CD8-positive, alpha-beta memory T cell (primary cell): ENCODE measurements at regions not wholly inside any gene's neighbourhood (a gene's known extent, or its start where the extent isn't known, plus 50 kb on each side); places are given as distances from the start of the nearest gene placed in this dataset.

Experiments used
- CTCF ChIA-PET: fragments of 350-600 bp; sonication (Branson Sonifier 250); formaldehyde crosslinking; loops from one replicate; lab custom pipeline; 2021; ENCODE audit warnings: antibody characterized with exemption; lab: Charles Lee
- POLR2A ChIA-PET: fragments of 350-600 bp; sonication (Branson Sonifier 250); formaldehyde crosslinking; loops from one replicate; lab custom pipeline; 2021; ENCODE audit warnings: antibody characterized with exemption; lab: Charles Lee
- DNase-seq, 5 donors: peaks; one replicate each; pipeline versions ENCODE4 v3.0.0 to v3.0.0-alpha.2; 2020 to 2022; ENCODE audit warnings: mixed read lengths in 1 of 5
- H3K27ac ChIP-seq: one replicate; pipeline ENCODE4 v1.7.0; 2013; ENCODE audit warnings: low read depth, mild to moderate bottlenecking, low read length, moderate library complexity
- H3K27me3 ChIP-seq: 2 replicates; pipeline ENCODE4 v1.7.0; 2013; ENCODE audit warnings: low read length, mild to moderate bottlenecking; ENCODE audit not compliant: insufficient read depth, poor library complexity, severe bottlenecking
- H3K36me3 ChIP-seq: 2 replicates; pipeline ENCODE4 v1.7.0; 2013; ENCODE audit warnings: mild to moderate bottlenecking, low read length, moderate library complexity; ENCODE audit not compliant: insufficient read depth
- H3K4me1 ChIP-seq: 2 replicates; pipeline ENCODE4 v1.7.0; 2013; ENCODE audit warnings: mild to moderate bottlenecking, low read length, moderate library complexity; ENCODE audit not compliant: insufficient read depth
- H3K4me3 ChIP-seq: 2 replicates; pipeline ENCODE4 v1.7.0; 2013; ENCODE audit warnings: mild to moderate bottlenecking, low read length
- H3K9me3 ChIP-seq: 2 replicates; pipeline ENCODE4 v1.7.0; 2013; ENCODE audit warnings: mild to moderate bottlenecking, low read length
- H3K27ac Mint-ChIP-seq, 8 donors: one replicate each; pipeline ENCODE4 v1.8.0; 2020 to 2021; ENCODE audit warnings: mixed read lengths in 8 of 8, mild to moderate bottlenecking in 6 of 8, inconsistent platforms in 3 of 8, moderate library complexity in 3 of 8
- H3K27me3 Mint-ChIP-seq, 2 donors: one replicate each; pipeline ENCODE4 v1.8.0; 2020 to 2021; ENCODE audit warnings: mixed read lengths in 2 of 2, mild to moderate bottlenecking in 1 of 2, moderate library complexity in 1 of 2
- H3K36me3 Mint-ChIP-seq, 3 donors: one replicate each; pipeline ENCODE4 v1.8.0; 2020 to 2021; ENCODE audit warnings: mixed read lengths in 3 of 3, inconsistent platforms in 1 of 3, mild to moderate bottlenecking in 1 of 3
- H3K4me1 Mint-ChIP-seq, 3 donors: one replicate each; pipeline ENCODE4 v1.8.0; 2020 to 2021; ENCODE audit warnings: mixed read lengths in 3 of 3, inconsistent platforms in 1 of 3, mild to moderate bottlenecking in 1 of 3
- H3K4me3 Mint-ChIP-seq, 7 donors: one replicate each; pipeline ENCODE4 v1.8.0; 2020 to 2021; ENCODE audit warnings: mixed read lengths in 7 of 7, mild to moderate bottlenecking in 6 of 7, moderate library complexity in 4 of 7, inconsistent platforms in 2 of 7
- H3K9me3 Mint-ChIP-seq, 5 donors: one replicate each; pipeline ENCODE4 v1.8.0; 2020 to 2022; ENCODE audit warnings: mixed read lengths in 5 of 5, mild to moderate bottlenecking in 3 of 5, moderate library complexity in 2 of 5, inconsistent platforms in 1 of 5

GRCh38 chr1:69459244-69459643, 108.5 kb upstream of the LRRC7 start:
- Mint-ChIP-seq H3K4me3 (no peak overlapping the region), H3K4me1 (no peaks in the 10 kb centered on the region), H3K27me3 (no peaks in the 10 kb centered on the region), H3K9me3 (peaks cover 2 to 22% (median 7%) of the 10 kb centered on the region in 5 donors), H3K27ac (no peak overlapping the region), H3K36me3 (no peaks in the 10 kb centered on the region)
- H3K36me3 ChIP-seq, result no peaks in the 10 kb centered on the region
- ChIA-PET CTCF (no interaction called here), POLR2A (no interaction called here)
- no peaks in the 10 kb centered on the region for H3K27me3 ChIP-seq
- no peaks in the 10 kb centered on the region for H3K4me1 ChIP-seq
- H3K9me3 ChIP-seq, result no peaks in the 10 kb centered on the region
- no peak for DNase-seq
- no peak overlapping the region for H3K27ac ChIP-seq
- no peak overlapping the region for H3K4me3 ChIP-seq

- Mint-ChIP-seq H3K36me3 (no peaks in the 10 kb centered on the region), H3K4me1 (no peaks in the 10 kb centered on the region), H3K27ac (no peak overlapping the region), H3K4me3 (no peak overlapping the region), H3K27me3 (no peaks in the 10 kb centered on the region), H3K9me3 (peaks cover 2 to 24% (median 7%) of the 10 kb centered on the region in 5 donors)
- Histone ChIP-seq H3K9me3 (no peaks in the 10 kb centered on the region), H3K27me3 (no peaks in the 10 kb centered on the region), H3K27ac (no peak overlapping the region), H3K4me3 (no peak overlapping the region), H3K4me1 (no peaks in the 10 kb centered on the region), H3K36me3 (no peaks in the 10 kb centered on the region)
- ChIA-PET CTCF (no interaction called here), POLR2A (no interaction called here)
- DNase-seq, result no peak
Measured at GRCh38 chr1:69475021-69475420, 92.7 kb upstream of the LRRC7 start.

GRCh38 chr1:69479734-69480133, 88.0 kb upstream of the LRRC7 start:
- no peaks in the 10 kb centered on the region for H3K36me3 ChIP-seq
- H3K27me3 ChIP-seq, result no peaks in the 10 kb centered on the region
- H3K9me3 ChIP-seq, result no peaks in the 10 kb centered on the region
- no peaks in the 10 kb centered on the region for H3K4me1 ChIP-seq
- H3K27ac ChIP-seq, result no peak overlapping the region
- CTCF ChIA-PET, result no interaction called here
- Mint-ChIP-seq H3K9me3 (peaks cover 2 to 10% (median 9%) of the 10 kb centered on the region in 5 donors), H3K4me1 (no peaks in the 10 kb centered on the region), H3K27me3 (no peaks in the 10 kb centered on the region), H3K27ac (no peak overlapping the region), H3K4me3 (no peak overlapping the region), H3K36me3 (no peaks in the 10 kb centered on the region)
- DNase-seq, result no peak
- POLR2A ChIA-PET, result no interaction called here
- no peak overlapping the region for H3K4me3 ChIP-seq

GRCh38 chr1:69483246-69483645, 84.5 kb upstream of the LRRC7 start:
- Mint-ChIP-seq H3K9me3 (peaks cover 3 to 14% (median 7%) of the 10 kb centered on the region in 5 donors), H3K27ac (no peak overlapping the region), H3K4me1 (no peaks in the 10 kb centered on the region), H3K36me3 (no peaks in the 10 kb centered on the region), H3K27me3 (peaks cover 0 to 1% of the 10 kb centered on the region in 2 donors), H3K4me3 (no peak overlapping the region)
- DNase-seq, result no peak
- H3K36me3 ChIP-seq, result no peaks in the 10 kb centered on the region
- ChIA-PET CTCF (no interaction called here), POLR2A (no interaction called here)
- no peak overlapping the region for H3K4me3 ChIP-seq
- H3K4me1 ChIP-seq, result no peaks in the 10 kb centered on the region
- H3K27ac ChIP-seq, result no peak overlapping the region
- H3K9me3 ChIP-seq, result no peaks in the 10 kb centered on the region
- H3K27me3 ChIP-seq, result no peaks in the 10 kb centered on the region

- Histone ChIP-seq H3K36me3 (no peaks in the 10 kb centered on the region), H3K9me3 (no peaks in the 10 kb centered on the region), H3K27me3 (no peaks in the 10 kb centered on the region), H3K4me3 (no peak overlapping the region), H3K4me1 (no peaks in the 10 kb centered on the region), H3K27ac (no peak overlapping the region)
- CTCF ChIA-PET, result no interaction called here
- Mint-ChIP-seq H3K27me3 (peaks cover 0 to 1% of the 10 kb centered on the region in 2 donors), H3K4me1 (no peaks in the 10 kb centered on the region), H3K4me3 (no peak overlapping the region), H3K36me3 (no peaks in the 10 kb centered on the region), H3K9me3 (peaks cover 4 to 20% (median 12%) of the 10 kb centered on the region in 5 donors), H3K27ac (no peak overlapping the region)
- no peak for DNase-seq
- POLR2A ChIA-PET, result no interaction called here
Measured at GRCh38 chr1:69485616-69486015, 82.1 kb upstream of the LRRC7 start.

GRCh38 chr1:69491416-69491815, 76.3 kb upstream of the LRRC7 start:
- Histone ChIP-seq H3K27me3 (no peaks in the 10 kb centered on the region), H3K4me3 (no peak overlapping the region), H3K36me3 (no peaks in the 10 kb centered on the region), H3K27ac (no peak overlapping the region), H3K9me3 (no peaks in the 10 kb centered on the region), H3K4me1 (no peaks in the 10 kb centered on the region)
- Mint-ChIP-seq H3K27me3 (peaks cover 0 to 1% of the 10 kb centered on the region in 2 donors), H3K4me1 (no peaks in the 10 kb centered on the region), H3K27ac (no peak overlapping the region), H3K4me3 (no peak overlapping the region), H3K36me3 (no peaks in the 10 kb centered on the region), H3K9me3 (peaks cover 4 to 28% (median 13%) of the 10 kb centered on the region in 5 donors)
- ChIA-PET CTCF (no interaction called here), POLR2A (no interaction called here)
- no peak for DNase-seq

GRCh38 chr1:69492286-69492685, 75.4 kb upstream of the LRRC7 start:
- H3K27ac Mint-ChIP-seq, result no peak overlapping the region
- no peak for DNase-seq

GRCh38 chr1:69494221-69494620, 73.5 kb upstream of the LRRC7 start:
- DNase-seq, result no peak
- no peaks in the 10 kb centered on the region for H3K36me3 ChIP-seq
- no peaks in the 10 kb centered on the region for H3K27me3 ChIP-seq
- Mint-ChIP-seq H3K4me3 (no peak overlapping the region), H3K27ac (no peak overlapping the region), H3K27me3 (no peaks in the 10 kb centered on the region), H3K4me1 (no peaks in the 10 kb centered on the region), H3K9me3 (peaks cover 0 to 21% (median 7%) of the 10 kb centered on the region in 5 donors), H3K36me3 (no peaks in the 10 kb centered on the region)
- H3K9me3 ChIP-seq, result no peaks in the 10 kb centered on the region
- H3K4me3 ChIP-seq, result no peak overlapping the region
- H3K27ac ChIP-seq, result no peak overlapping the region
- CTCF ChIA-PET, result no interaction called here
- POLR2A ChIA-PET, result no interaction called here
- H3K4me1 ChIP-seq, result no peaks in the 10 kb centered on the region

More at GRCh38 chr1:69492286-69492685, 75.4 kb upstream of the LRRC7 start:
- ChIA-PET POLR2A (no interaction called here), CTCF (no interaction called here)
- no peaks in the 10 kb centered on the region for H3K4me1 Mint-ChIP-seq
- H3K9me3 Mint-ChIP-seq, result peaks cover 4 to 29% (median 13%) of the 10 kb centered on the region in 5 donors
- Histone ChIP-seq H3K9me3 (no peaks in the 10 kb centered on the region), H3K27ac (no peak overlapping the region), H3K36me3 (no peaks in the 10 kb centered on the region), H3K4me3 (no peak overlapping the region), H3K4me1 (no peaks in the 10 kb centered on the region), H3K27me3 (no peaks in the 10 kb centered on the region)
- H3K36me3 Mint-ChIP-seq, result no peaks in the 10 kb centered on the region
- H3K27me3 Mint-ChIP-seq, result no peaks in the 10 kb centered on the region
- no peak overlapping the region for H3K4me3 Mint-ChIP-seq
